Fibroblast of pulmonary artery (primary cell): ENCODE measurements at regions not wholly inside any gene's neighbourhood (a gene's known extent, or its start where the extent isn't known, plus 50 kb on each side); places are given as distances from the start of the nearest gene placed in this dataset.

Experiments
- DNase-seq: peaks from one replicate; pipeline ENCODE4 v3.0.0-alpha.2; 2010; ENCODE audit warnings: low read depth
- H3K4me3 ChIP-seq: replicated peaks from 2 replicates; pipeline ENCODE4 v1.5.1; 2011; ENCODE audit warnings: low read depth, mild to moderate bottlenecking, control low read depth, low read length, moderate library complexity
- CTCF ChIP-seq: IDR thresholded peaks from 2 replicates; pipeline ENCODE4 v1.5.1; 2011; ENCODE audit warnings: mild to moderate bottlenecking, control low read depth, low read length, inconsistent platforms; ENCODE audit errors: missing control alignments

DNA sequence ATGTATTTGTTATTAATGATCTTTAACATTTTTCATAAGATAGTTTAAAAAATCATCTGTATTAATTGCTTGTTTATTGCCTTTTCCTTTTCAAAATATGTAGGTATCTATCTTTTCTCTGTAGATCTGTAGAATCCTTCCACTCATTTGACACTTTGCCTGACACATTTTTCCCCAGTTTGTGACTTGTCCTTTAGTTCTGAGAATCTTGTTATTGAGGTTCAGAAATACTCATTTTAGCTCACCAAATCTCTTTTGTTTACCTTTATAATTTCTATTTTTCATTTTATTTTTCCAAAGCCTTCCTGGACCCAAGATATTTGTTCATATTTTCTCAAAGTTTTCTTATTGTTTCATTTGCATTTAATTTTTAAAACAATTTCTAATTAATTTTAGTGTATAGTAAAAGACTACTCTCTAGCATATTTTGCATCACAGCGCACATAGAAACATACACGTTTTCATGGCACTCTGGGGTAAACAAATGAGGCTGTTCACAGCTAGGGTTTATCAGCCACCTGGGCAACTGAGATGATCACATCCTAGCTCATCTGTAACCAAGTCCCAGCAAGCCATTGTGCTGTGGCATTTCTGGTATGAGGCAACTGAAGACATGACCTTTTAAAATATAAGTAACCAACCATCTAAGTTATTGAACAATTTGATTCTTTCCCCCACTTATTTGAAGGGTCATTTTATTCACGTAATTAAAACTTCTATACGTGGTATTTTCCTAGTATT is 275.7 kb downstream of the ADGB start:
- no peak for TF ChIP-seq CTCF
- no peak overlapping the region for H3K4me3 ChIP-seq
- no peak for DNase-seq

DNA sequence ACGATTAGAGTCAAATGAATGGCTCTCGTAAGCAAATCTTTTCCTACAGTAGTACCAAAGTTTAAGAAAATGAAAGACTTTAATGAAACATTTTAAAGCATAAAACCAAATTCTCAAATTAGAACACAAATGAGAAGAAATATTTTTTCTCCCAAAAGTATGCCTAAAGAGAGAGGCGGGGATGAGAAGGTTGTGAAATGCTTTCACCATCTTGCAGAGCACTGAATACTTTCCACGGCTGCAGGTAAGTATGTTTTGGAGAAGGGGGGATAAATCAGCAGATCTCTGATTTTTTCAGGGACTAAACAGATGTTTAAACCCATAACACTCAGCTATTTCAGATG is 277.1 kb downstream of the ADGB start:
- no peak for DNase-seq
- TF ChIP-seq CTCF, result no peak
- no peak overlapping the region for H3K4me3 ChIP-seq

- TF ChIP-seq CTCF, result no peak
- H3K4me3 ChIP-seq, result no peak overlapping the region
- peak; percentile 50 for DNase-seq
Observed at GRCh38 chr6:146876271-146877151, 277.7 kb downstream of the ADGB start.

DNA sequence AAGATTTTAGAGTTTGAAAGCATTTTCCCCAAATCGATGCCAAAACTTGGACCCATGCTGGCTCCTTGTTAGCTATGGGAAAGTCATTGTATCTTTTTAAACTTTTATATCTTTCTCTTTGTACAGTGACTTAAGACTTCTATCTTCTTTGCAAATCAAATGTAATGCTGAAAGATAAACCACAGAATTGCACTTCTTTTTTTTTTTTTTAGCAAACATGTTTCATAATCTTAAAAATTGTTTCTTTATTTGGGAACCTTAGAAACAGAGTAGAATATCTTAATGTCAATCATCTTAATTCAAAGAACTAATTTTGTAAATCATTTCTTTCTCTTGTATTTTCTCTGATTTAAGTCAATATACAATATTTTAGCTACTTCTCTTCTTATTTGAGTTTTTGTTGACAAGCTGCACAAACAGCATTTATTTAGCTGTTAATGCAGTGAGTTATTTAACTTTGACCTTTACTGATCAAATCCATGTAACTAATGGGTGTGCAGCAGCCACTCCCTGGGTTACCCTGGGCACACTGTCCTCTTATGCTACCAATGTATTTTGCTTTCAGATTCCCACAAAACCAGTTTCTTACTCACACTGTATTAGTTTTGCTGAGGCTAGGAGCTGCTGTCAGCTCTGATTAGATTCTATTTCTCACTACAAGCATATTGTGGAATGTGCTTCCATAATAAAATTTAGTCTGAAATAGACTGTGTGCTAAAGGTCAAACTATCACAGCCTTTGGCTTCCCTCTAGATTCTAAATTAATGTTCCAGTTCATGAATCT is 279.6 kb downstream of the ADGB start:
- no peak for TF ChIP-seq CTCF
- no peak overlapping the region for H3K4me3 ChIP-seq
- DNase-seq, result no peak

DNA sequence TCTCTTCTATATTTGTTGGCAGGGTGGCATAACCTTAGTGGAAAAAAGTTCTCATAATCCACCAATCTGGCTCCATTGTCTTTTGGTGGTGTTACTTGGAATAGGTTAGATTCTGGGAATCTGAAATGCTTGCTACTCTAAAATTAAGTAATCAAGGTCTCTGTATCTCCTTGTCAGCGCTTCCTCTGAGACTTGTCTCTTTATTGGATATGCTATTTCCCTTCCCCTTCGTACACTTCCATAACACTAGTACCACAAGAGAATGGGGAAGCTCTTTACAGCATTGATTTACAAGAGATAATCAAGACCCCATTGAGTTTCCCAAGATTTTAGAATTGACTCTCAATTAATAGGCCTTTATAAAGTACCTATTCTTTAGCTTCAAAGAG is 280.2 kb downstream of the ADGB start:
- no peak overlapping the region for H3K4me3 ChIP-seq
- no peak for DNase-seq
- no peak for TF ChIP-seq CTCF

- H3K4me3 ChIP-seq, result no peak overlapping the region
- TF ChIP-seq CTCF, result no peak
- no peak for DNase-seq
Observed at GRCh38 chr6:146879406-146880117, 280.8 kb downstream of the ADGB start.
